ENCODE measurements at regions not wholly inside any gene's neighbourhood (a gene's known extent, or its start where the extent isn't known, plus 50 kb on each side); places are given as distances from the start of the nearest gene placed in this dataset.
"Not testable (repeated sequence)": the region's sequence is repeated elsewhere in the genome, so short reads cannot be mapped to it uniquely, and the experiment has no call there.

DNA sequence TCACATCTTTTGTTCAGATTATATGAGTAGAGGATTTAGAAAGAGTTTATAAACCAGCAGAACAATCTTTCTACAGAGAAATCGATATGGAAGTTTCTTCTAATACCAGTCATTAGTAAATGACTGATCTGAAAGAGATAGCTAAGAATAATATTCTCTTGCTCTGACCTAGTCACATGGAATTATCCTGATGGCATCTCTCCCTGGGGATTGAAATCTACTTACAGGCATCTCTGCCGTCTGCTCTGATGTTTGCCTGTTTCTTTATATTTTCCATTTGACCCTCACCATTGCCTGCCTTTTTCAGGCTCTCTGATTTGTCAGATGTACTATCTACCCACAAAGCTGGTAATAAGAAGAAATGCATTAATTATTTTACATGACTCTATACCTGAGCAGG is 1157.3 kb downstream of the PCDH7 start:
- RAD21 ChIA-PET (ENCODE audit: low non-redundant PET in 1 of 2, low total read pairs in 2 of 2, uncharacterized antibody in 2 of 2, unreplicated experiment in 2 of 2), result no interaction called here
- ATAC-seq, result no peak

GRCh38 chr4:31880837-31881236 is 1160.7 kb downstream of the PCDH7 start:
- POLR2A ChIA-PET; H3K4me2 ChIP-seq (ENCODE audit: low read length); H2AFZ ChIP-seq (ENCODE audit: low read depth, low read length, poor library complexity, severe bottlenecking); ATAC-seq; RAD21 ChIA-PET (ENCODE audit: low non-redundant PET in 1 of 2, low total read pairs in 2 of 2, uncharacterized antibody in 2 of 2, unreplicated experiment in 2 of 2); H3K9me2 ChIP-seq (ENCODE audit: insufficient read depth); H3K36me3 ChIP-seq (ENCODE audit: control insufficient read depth in 1 of 2, insufficient read depth in 2 of 2, low read length in 2 of 2); H3K4me1 ChIP-seq (ENCODE audit: control insufficient read depth in 1 of 2, insufficient read depth in 2 of 2, low read length in 2 of 2); intact Hi-C loops (cut with micrococcal nuclease); H3K9me3 ChIP-seq (ENCODE audit: control insufficient read depth in 1 of 2, insufficient read depth in 1 of 2, low read depth in 1 of 2, low read length in 2 of 2); H3K4me3 ChIP-seq (replicated peaks in 1 of 2; ENCODE audit: low read depth in 1 of 2, low read length in 2 of 2); H4K20me1 ChIP-seq (ENCODE audit: insufficient read depth); H3K27me3 ChIP-seq (ENCODE audit: insufficient read depth, low read length); BruUV-seq (replicated peaks); DNase-seq (ENCODE audit: low read depth, low spot score); H3K79me2 ChIP-seq (ENCODE audit: insufficient read depth, low read length); H3K9ac ChIP-seq (ENCODE audit: low read length); H3K27ac ChIP-seq (ENCODE audit: low read depth, low read length); CTCF ChIA-PET: not testable (repeated sequence)

More for the DNA sequence above, 1157.3 kb downstream of the PCDH7 start:
- BruUV-seq (replicated peaks), result no TSS peak
- ChIA-PET POLR2A (no interaction called here), CTCF (no interaction called here)
- intact Hi-C loops (cut with micrococcal nuclease), result no loop called here
- H3K79me2 ChIP-seq (ENCODE audit: insufficient read depth, low read length), result no peaks in the 10 kb centered on the region
- no peak overlapping the region for H2AFZ ChIP-seq (ENCODE audit: low read depth, low read length, poor library complexity, severe bottlenecking)
- H4K20me1 ChIP-seq (ENCODE audit: insufficient read depth), result no peaks in the 10 kb centered on the region
- no peaks in the 10 kb centered on the region for H3K36me3 ChIP-seq (ENCODE audit: control insufficient read depth in 1 of 2, insufficient read depth in 2 of 2, low read length in 2 of 2)
- TF ChIP-seq, protein P1, sequence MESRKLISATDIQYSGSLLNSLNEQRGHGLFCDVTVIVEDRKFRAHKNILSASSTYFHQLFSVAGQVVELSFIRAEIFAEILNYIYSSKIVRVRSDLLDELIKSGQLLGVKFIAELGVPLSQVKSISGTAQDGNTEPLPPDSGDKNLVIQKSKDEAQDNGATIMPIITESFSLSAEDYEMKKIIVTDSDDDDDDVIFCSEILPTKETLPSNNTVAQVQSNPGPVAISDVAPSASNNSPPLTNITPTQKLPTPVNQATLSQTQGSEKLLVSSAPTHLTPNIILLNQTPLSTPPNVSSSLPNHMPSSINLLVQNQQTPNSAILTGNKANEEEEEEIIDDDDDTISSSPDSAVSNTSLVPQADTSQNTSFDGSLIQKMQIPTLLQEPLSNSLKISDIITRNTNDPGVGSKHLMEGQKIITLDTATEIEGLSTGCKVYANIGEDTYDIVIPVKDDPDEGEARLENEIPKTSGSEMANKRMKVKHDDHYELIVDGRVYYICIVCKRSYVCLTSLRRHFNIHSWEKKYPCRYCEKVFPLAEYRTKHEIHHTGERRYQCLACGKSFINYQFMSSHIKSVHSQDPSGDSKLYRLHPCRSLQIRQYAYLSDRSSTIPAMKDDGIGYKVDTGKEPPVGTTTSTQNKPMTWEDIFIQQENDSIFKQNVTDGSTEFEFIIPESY (IDR thresholded peaks at IDR 0.05; ENCODE audit: extremely low read depth, insufficient replicate concordance, low read length), result no peak
- TF ChIP-seq, protein P2, sequence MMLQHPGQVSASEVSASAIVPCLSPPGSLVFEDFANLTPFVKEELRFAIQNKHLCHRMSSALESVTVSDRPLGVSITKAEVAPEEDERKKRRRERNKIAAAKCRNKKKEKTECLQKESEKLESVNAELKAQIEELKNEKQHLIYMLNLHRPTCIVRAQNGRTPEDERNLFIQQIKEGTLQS (IDR thresholded peaks at IDR 0.05), result no peak
- no peak for TF ChIP-seq EZH2phosphoT487 (IDR thresholded peaks at IDR 0.05; ENCODE audit: borderline replicate concordance)
- H3K4me3 ChIP-seq (replicated peaks in 1 of 2; ENCODE audit: low read depth in 1 of 2, low read length in 2 of 2), result no peak overlapping the region
- no peaks in the 10 kb centered on the region; the same call in 1 of the 2 replicates for H3K9me2 ChIP-seq (ENCODE audit: insufficient read depth)
- H3K4me1 ChIP-seq (ENCODE audit: control insufficient read depth in 1 of 2, insufficient read depth in 2 of 2, low read length in 2 of 2), result no peaks in the 10 kb centered on the region
- no peak overlapping the region for H3K27ac ChIP-seq (ENCODE audit: low read depth, low read length)
- H3K27me3 ChIP-seq (ENCODE audit: insufficient read depth, low read length), result no peaks in the 10 kb centered on the region
- no peak overlapping the region for H3K9ac ChIP-seq (ENCODE audit: low read length)
- H3K4me2 ChIP-seq (ENCODE audit: low read length), result no peak overlapping the region
- no peak for DNase-seq (ENCODE audit: low read depth, low spot score)
- H3K9me3 ChIP-seq (ENCODE audit: control insufficient read depth in 1 of 2, insufficient read depth in 1 of 2, low read depth in 1 of 2, low read length in 2 of 2), result no peaks in the 10 kb centered on the region

Measured in HCT116 (cell line).